MM.1S (cell line): ENCODE measurements at regions not wholly inside any gene's neighbourhood (a gene's known extent, or its start where the extent isn't known, plus 50 kb on each side); places are given as distances from the start of the nearest gene placed in this dataset.

ENCODE experiments used
- EZH2phosphoT487 ChIP-seq: fragments of 300-600 bp; sonication (generic); IDR thresholded peaks from 2 replicates; pipeline ENCODE4 v1.6.1; 2018; ENCODE audit warnings: antibody characterized with exemption, low read length
- TF ChIP-seq, protein P1 (sequence below): fragments of 300-600 bp; sonication (generic); IDR thresholded peaks from 2 replicates; pipeline ENCODE4 v1.5.1; 2016; ENCODE audit warnings: antibody characterized with exemption, low read length, mixed read lengths

DNA sequence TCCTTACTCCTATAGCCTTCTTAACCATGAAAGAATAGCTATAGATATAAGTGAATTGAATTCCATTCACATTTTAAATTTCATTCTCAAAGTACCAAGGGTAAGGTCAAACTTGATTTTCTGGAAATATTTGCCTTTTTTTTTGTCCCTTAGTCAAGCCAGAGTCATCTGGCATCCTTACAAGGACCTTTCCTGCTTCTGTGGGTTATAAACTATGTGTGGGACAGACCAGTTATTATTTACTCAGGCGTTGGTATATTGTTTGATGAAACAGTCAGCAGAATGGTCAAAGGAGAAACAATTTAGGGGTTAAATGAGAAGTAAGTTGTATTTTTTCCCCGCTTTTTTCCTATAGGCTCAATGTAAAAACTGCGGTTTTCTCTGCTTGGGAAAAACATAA lies 1103.2 kb upstream of the ZEB2 start:
- TF ChIP-seq, protein P1, sequence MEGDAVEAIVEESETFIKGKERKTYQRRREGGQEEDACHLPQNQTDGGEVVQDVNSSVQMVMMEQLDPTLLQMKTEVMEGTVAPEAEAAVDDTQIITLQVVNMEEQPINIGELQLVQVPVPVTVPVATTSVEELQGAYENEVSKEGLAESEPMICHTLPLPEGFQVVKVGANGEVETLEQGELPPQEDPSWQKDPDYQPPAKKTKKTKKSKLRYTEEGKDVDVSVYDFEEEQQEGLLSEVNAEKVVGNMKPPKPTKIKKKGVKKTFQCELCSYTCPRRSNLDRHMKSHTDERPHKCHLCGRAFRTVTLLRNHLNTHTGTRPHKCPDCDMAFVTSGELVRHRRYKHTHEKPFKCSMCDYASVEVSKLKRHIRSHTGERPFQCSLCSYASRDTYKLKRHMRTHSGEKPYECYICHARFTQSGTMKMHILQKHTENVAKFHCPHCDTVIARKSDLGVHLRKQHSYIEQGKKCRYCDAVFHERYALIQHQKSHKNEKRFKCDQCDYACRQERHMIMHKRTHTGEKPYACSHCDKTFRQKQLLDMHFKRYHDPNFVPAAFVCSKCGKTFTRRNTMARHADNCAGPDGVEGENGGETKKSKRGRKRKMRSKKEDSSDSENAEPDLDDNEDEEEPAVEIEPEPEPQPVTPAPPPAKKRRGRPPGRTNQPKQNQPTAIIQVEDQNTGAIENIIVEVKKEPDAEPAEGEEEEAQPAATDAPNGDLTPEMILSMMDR = no peak
- no peak for TF ChIP-seq EZH2phosphoT487
